Kidney epithelial cell (primary cell): ENCODE measurements at regions not wholly inside any gene's neighbourhood (a gene's known extent, or its start where the extent isn't known, plus 50 kb on each side); places are given as distances from the start of the nearest gene placed in this dataset.

Experiments used
- DNase-seq: peaks from one replicate; pipeline ENCODE4 v3.0.0-alpha.2; 2010; ENCODE audit warnings: low read depth
- H3K27me3 ChIP-seq: 2 replicates; pipeline ENCODE4 v1.6.0; 2011; ENCODE audit warnings: low read length; ENCODE audit not compliant: control insufficient read depth, insufficient read depth
- H3K36me3 ChIP-seq: 2 replicates; pipeline ENCODE4 v1.5.1; 2011; ENCODE audit warnings: low read length; ENCODE audit not compliant: control insufficient read depth, insufficient read depth
- H3K4me3 ChIP-seq: 2 replicates; pipeline ENCODE4 v1.5.1; 2011; ENCODE audit warnings: low read depth, mild to moderate bottlenecking, control low read depth, low read length
- CTCF ChIP-seq: IDR thresholded peaks from 2 replicates; pipeline ENCODE4 v1.5.1; 2011; ENCODE audit warnings: mild to moderate bottlenecking, moderate library complexity, low read length, control low read depth, inconsistent platforms; ENCODE audit not compliant: insufficient read depth, poor library complexity, severe bottlenecking

- no peak for DNase-seq
- Histone ChIP-seq H3K4me3 (no peak overlapping the region), H3K36me3 (no peaks in the 10 kb centered on the region), H3K27me3 (no peaks in the 10 kb centered on the region)
- TF ChIP-seq CTCF: no peak
Measured at GRCh38 chr4:162634390-162634789, 470.6 kb upstream of the FSTL5 start.

- H3K27me3 ChIP-seq: no peaks in the 10 kb centered on the region
- no peak for TF ChIP-seq CTCF
- H3K4me3 ChIP-seq: no peak overlapping the region
- H3K36me3 ChIP-seq: no peaks in the 10 kb centered on the region
- no peak for DNase-seq
Measured at GRCh38 chr4:162622664-162623063, 458.9 kb upstream of the FSTL5 start.

- Histone ChIP-seq H3K4me3 (no peak overlapping the region), H3K36me3 (no peaks in the 10 kb centered on the region), H3K27me3 (no peaks in the 10 kb centered on the region)
- no peak for TF ChIP-seq CTCF
- no peak for DNase-seq
Measured at GRCh38 chr4:162610116-162610515, 446.3 kb upstream of the FSTL5 start.

GRCh38 chr4:162586266-162586665 lies 422.5 kb upstream of the FSTL5 start:
- no peaks in the 10 kb centered on the region for H3K36me3 ChIP-seq
- no peak for TF ChIP-seq CTCF
- no peak for DNase-seq
- no peak overlapping the region for H3K4me3 ChIP-seq
- no peaks in the 10 kb centered on the region for H3K27me3 ChIP-seq

GRCh38 chr4:162582180-162582579 lies 418.4 kb upstream of the FSTL5 start:
- Histone ChIP-seq H3K4me3 (no peak overlapping the region), H3K36me3 (no peaks in the 10 kb centered on the region), H3K27me3 (no peaks in the 10 kb centered on the region)
- DNase-seq: no peak
- no peak for TF ChIP-seq CTCF

GRCh38 chr4:162565730-162566129 lies 401.9 kb upstream of the FSTL5 start:
- no peak overlapping the region for H3K4me3 ChIP-seq
- TF ChIP-seq CTCF: no peak
- H3K27me3 ChIP-seq: no peaks in the 10 kb centered on the region
- H3K36me3 ChIP-seq: no peaks in the 10 kb centered on the region
- no peak for DNase-seq
